Thyroid gland (tissue), 4 donors: ENCODE measurements at regions not wholly inside any gene's neighbourhood (a gene's known extent, or its start where the extent isn't known, plus 50 kb on each side); places are given as distances from the start of the nearest gene placed in this dataset.

Experiments used
- CTCF ChIP-seq, 6 experiments: fragments of 200-600 bp in 3 of 6; fragments of 450-650 bp in 3 of 6; sonication (generic) in 3 of 6; IDR thresholded peaks; one replicate each; pipeline ENCODE4 v1.5.1; 2016 to 2019; ENCODE audit warnings: antibody characterized with exemption in 6 of 6, mild to moderate bottlenecking in 2 of 6, inconsistent platforms in 1 of 6, moderate library complexity in 1 of 6
- POLR2A ChIP-seq, 2 donors: fragments of 450-650 bp; IDR thresholded peaks; one replicate each; pipeline ENCODE4 v1.6.1; 2017; ENCODE audit warnings: antibody characterized with exemption in 2 of 2, mild to moderate bottlenecking in 2 of 2, moderate library complexity in 1 of 2

DNA sequence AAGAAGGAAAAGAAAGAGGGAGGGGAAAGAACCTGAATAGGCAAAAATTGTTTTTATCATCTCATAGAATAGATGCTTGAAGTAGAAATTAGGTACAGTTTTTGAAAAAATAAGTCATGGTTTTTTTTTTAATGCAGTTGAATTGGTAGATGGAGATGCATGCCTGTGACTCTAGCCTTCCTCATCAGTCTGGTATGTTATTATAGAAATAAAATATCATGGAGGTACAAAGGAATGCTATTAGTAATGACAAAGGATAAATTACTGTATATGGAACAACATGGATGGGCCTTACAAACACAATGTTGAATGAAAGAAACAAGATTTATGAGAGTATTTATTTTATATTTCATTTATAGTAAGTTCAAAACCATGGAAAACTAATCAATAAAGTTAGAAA, 162.4 kb upstream of the GALNT15 start:
- TF ChIP-seq CTCF (IDR thresholded peaks at IDR 0.05) (no peak), POLR2A (IDR thresholded peaks at IDR 0.05) (no peak)
